Progenitor cell of endocrine pancreas (in vitro differentiated cells): ENCODE measurements at regions not wholly inside any gene's neighbourhood (a gene's known extent, or its start where the extent isn't known, plus 50 kb on each side); places are given as distances from the start of the nearest gene placed in this dataset.
"Not testable (repeated sequence)": the region's sequence is repeated elsewhere in the genome, so short reads cannot be mapped to it uniquely, and the experiment has no call there.

ENCODE experiments used
- DNase-seq: peaks from one replicate; pipeline ENCODE4 v3.0.0; 2021; ENCODE audit warnings: low spot score; ENCODE audit not compliant: unreplicated experiment
- H3K27ac Mint-ChIP-seq: 2 replicates; pipeline ENCODE4 v1.8.0; 2021; ENCODE audit warnings: mild to moderate bottlenecking, moderate library complexity, mixed read lengths
- H3K27me3 Mint-ChIP-seq: 2 replicates; pipeline ENCODE4 v1.8.0; 2021; ENCODE audit warnings: mixed read lengths
- H3K36me3 Mint-ChIP-seq: 2 replicates; pipeline ENCODE4 v1.8.0; 2022; ENCODE audit warnings: mixed read lengths; ENCODE audit not compliant: insufficient read depth
- H3K4me1 Mint-ChIP-seq: 2 replicates; pipeline ENCODE4 v1.8.0; 2021; ENCODE audit warnings: low read depth, mixed read lengths
- H3K4me3 Mint-ChIP-seq: 2 replicates; pipeline ENCODE4 v1.8.0; 2021; ENCODE audit warnings: low read depth, mild to moderate bottlenecking, moderate library complexity, mixed read lengths
- H3K9me3 Mint-ChIP-seq: 2 replicates; pipeline ENCODE4 v1.8.0; 2021; ENCODE audit warnings: low read depth, mixed read lengths
- CTCF ChIP-seq: fragments of 200-600 bp; sonication (generic); IDR thresholded peaks from one replicate; pipeline ENCODE4 v1.5.0; 2021; ENCODE audit warnings: antibody characterized with exemption, mild to moderate bottlenecking; ENCODE audit not compliant: unreplicated experiment

DNA sequence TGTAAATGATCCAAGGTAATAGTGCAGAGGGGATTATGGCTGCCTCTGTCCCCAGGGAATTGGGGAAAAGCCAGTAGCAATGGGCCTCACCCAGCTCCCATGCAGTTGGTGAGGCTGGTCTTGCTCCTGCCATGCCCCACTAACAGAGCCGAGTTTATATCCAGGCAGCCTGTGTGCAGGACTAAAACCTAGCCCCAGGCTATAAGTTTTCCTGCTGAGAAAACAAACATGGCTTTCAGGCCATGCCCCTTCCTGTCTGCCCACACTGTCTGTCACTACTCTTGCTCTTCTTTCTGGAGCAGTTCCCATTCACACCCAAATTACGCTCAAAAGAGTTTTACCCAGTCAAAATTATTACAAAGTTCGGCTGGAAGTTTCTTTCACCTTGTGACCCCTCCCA, 73.5 kb upstream of the SPATA16 start:
- Mint-ChIP-seq H3K4me1 (peaks cover 10% of the 10 kb centered on the region), H3K27me3 (no peaks in the 10 kb centered on the region), H3K27ac (no peak overlapping the region), H3K36me3 (no peaks in the 10 kb centered on the region), H3K4me3 (no peak overlapping the region), H3K9me3 (peaks cover 5% of the 10 kb centered on the region)
- no peak for TF ChIP-seq CTCF
- DNase-seq, result no peak

GRCh38 chr3:173199568-173199967, 58.5 kb upstream of the SPATA16 start:
- Mint-ChIP-seq H3K36me3 (peaks cover 5% of the 10 kb centered on the region), H3K27me3 (no peaks in the 10 kb centered on the region), H3K27ac (no peak overlapping the region), H3K9me3 (peaks cover 11% of the 10 kb centered on the region), H3K4me1 (peaks cover 6% of the 10 kb centered on the region), H3K4me3 (no peak overlapping the region)
- no peak for TF ChIP-seq CTCF
- no peak for DNase-seq

DNA sequence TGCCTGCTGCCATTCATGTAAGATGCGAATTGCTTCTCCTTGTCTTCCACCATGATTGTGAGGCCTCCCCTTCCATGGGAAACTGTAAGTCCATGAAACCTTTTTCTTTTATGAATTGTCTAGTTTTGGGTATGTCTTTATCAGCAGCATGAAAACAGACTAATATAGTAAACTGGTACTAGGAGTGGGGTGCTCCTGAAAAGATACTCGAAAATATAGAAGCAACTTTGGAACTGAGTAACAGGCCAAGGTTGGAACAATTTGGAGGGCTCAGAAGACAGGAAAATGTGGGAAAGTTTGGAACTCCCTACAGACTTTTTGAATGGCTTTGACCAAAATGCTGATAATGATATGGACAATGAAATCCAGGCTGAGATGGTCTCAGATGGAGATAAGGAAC, 53.8 kb upstream of the SPATA16 start:
- not testable (repeated sequence) for H3K9me3 Mint-ChIP-seq, H3K27me3 Mint-ChIP-seq, H3K4me1 Mint-ChIP-seq, H3K27ac Mint-ChIP-seq, DNase-seq, H3K4me3 Mint-ChIP-seq, H3K36me3 Mint-ChIP-seq

- DNase-seq, result no peak
- H3K4me3 Mint-ChIP-seq, result no peak overlapping the region
- H3K27ac Mint-ChIP-seq, result no peak overlapping the region
- peaks cover 12% of the 10 kb centered on the region for H3K9me3 Mint-ChIP-seq
- no peak for TF ChIP-seq CTCF
- peaks cover 7% of the 10 kb centered on the region for H3K36me3 Mint-ChIP-seq
- no peaks in the 10 kb centered on the region for H3K27me3 Mint-ChIP-seq
- no peaks in the 10 kb centered on the region for H3K4me1 Mint-ChIP-seq
Observed at GRCh38 chr3:173191611-173192010, 50.6 kb upstream of the SPATA16 start.
